GM12878 (cell line): ENCODE measurements at regions not wholly inside any gene's neighbourhood (a gene's known extent, or its start where the extent isn't known, plus 50 kb on each side); places are given as distances from the start of the nearest gene placed in this dataset.

Experiments used
- ATF7 ChIP-seq: fragments of 450-650 bp; IDR thresholded peaks from 2 replicates; pipeline ENCODE4 v1.6.1; 2016; ENCODE audit warnings: low read depth, mild to moderate bottlenecking
- BHLHE40 ChIP-seq, 2 experiments: fragments of 450-650 bp in 1 of 2; IDR thresholded peaks; 2 replicates each; pipeline ENCODE4 v1.6.1; 2011 to 2017; ENCODE audit warnings: low read depth in 2 of 2, borderline replicate concordance in 1 of 2, improper control_type of control experiment in 1 of 2, low read length in 1 of 2, mild to moderate bottlenecking in 1 of 2
- CTCF ChIP-seq, 3 experiments: IDR thresholded peaks in 2 of 3; conservative IDR thresholded peaks in 1 of 3; 2 replicates each; pipeline ENCODE4 v1.5.1; 2011; ENCODE audit warnings: low read depth in 3 of 3, low read length in 3 of 3, mild to moderate bottlenecking in 3 of 3, control low read depth in 2 of 3, moderate library complexity in 2 of 3, inconsistent platforms in 1 of 3, mixed read lengths in 1 of 3; ENCODE audit not compliant: control insufficient read depth in 2 of 3, insufficient read depth in 1 of 3; ENCODE audit errors: extremely low read depth in 1 of 3
- EZH2 ChIP-seq: IDR thresholded peaks from 2 replicates; pipeline ENCODE4 v1.6.1; 2012; ENCODE audit warnings: low read depth, mild to moderate bottlenecking, control low read depth, inconsistent platforms, low read length, borderline replicate concordance; ENCODE audit not compliant: control insufficient read depth
- HDAC6 ChIP-seq: fragments of 200-600 bp; sonication (generic); IDR thresholded peaks from one replicate; pipeline ENCODE4 v1.8.0; 2017; ENCODE audit warnings: antibody characterized with exemption; ENCODE audit not compliant: unreplicated experiment
- MTA3 ChIP-seq: IDR thresholded peaks from 2 replicates; pipeline ENCODE4 v1.6.1; 2012; ENCODE audit warnings: low read length, inconsistent platforms, borderline replicate concordance
- REST ChIP-seq: IDR thresholded peaks from 2 replicates; pipeline ENCODE4 v1.6.1; 2012; ENCODE audit warnings: mild to moderate bottlenecking, low read depth, low read length
- RFX5 ChIP-seq: IDR thresholded peaks from 2 replicates; pipeline ENCODE4 v1.6.1; 2011; ENCODE audit warnings: low read depth, low read length, improper control_type of control experiment
- SMAD1 ChIP-seq: fragments of 450-650 bp; IDR thresholded peaks from 2 replicates; pipeline ENCODE4 v1.6.1; 2018; ENCODE audit warnings: mild to moderate bottlenecking, low read depth; ENCODE audit not compliant: partially characterized antibody
- SMC3 ChIP-seq: IDR thresholded peaks from 2 replicates; pipeline ENCODE4 v1.6.1; 2011; ENCODE audit warnings: low read length, improper control_type of control experiment, borderline replicate concordance
- USF2 ChIP-seq: IDR thresholded peaks from 2 replicates; pipeline ENCODE4 v1.6.1; 2011; ENCODE audit warnings: low read depth, low read length, improper control_type of control experiment, borderline replicate concordance
- TF ChIP-seq, protein P1 (sequence below): IDR thresholded peaks from 2 replicates; pipeline ENCODE4 v1.6.1; 2011; ENCODE audit warnings: mild to moderate bottlenecking, low read depth, low read length, moderate library complexity; ENCODE audit not compliant: insufficient replicate concordance

GRCh38 chr4:24364249-24364648 is 220.1 kb downstream of the DHX15 start:
- no peak for TF ChIP-seq HDAC6
- TF ChIP-seq, protein P1, sequence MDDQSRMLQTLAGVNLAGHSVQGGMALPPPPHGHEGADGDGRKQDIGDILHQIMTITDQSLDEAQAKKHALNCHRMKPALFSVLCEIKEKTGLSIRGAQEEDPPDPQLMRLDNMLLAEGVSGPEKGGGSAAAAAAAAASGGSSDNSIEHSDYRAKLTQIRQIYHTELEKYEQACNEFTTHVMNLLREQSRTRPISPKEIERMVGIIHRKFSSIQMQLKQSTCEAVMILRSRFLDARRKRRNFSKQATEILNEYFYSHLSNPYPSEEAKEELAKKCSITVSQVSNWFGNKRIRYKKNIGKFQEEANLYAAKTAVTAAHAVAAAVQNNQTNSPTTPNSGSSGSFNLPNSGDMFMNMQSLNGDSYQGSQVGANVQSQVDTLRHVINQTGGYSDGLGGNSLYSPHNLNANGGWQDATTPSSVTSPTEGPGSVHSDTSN = no peak
- no peak for TF ChIP-seq RFX5
- TF ChIP-seq USF2 = no peak
- no peak for TF ChIP-seq EZH2
- no peak for TF ChIP-seq CTCF (IDR thresholded peaks at IDR 0.05 in 2 of 3, conservative IDR thresholded peaks at IDR 0.05 in 1 of 3; ENCODE audit: control insufficient read depth in 2 of 3, extremely low read depth in 1 of 3, insufficient read depth in 1 of 3, low read depth in 3 of 3, low read length in 3 of 3)
- no peak for TF ChIP-seq MTA3
- TF ChIP-seq REST = no peak
- no peak for TF ChIP-seq SMAD1
- TF ChIP-seq BHLHE40 (IDR thresholded peaks at IDR 0.05; ENCODE audit: borderline replicate concordance in 1 of 2, low read depth in 2 of 2, low read length in 1 of 2) = no peak
- no peak for TF ChIP-seq SMC3
- TF ChIP-seq ATF7 = no peak
